NCI-H1092 treated with DMSO at 0.1 percent for 48 hours (cell line): ENCODE measurements at regions not wholly inside any gene's neighbourhood (a gene's known extent, or its start where the extent isn't known, plus 50 kb on each side); places are given as distances from the start of the nearest gene placed in this dataset.
A peak's percentile ranks its signal among the peaks of the same experiment; 100 is the strongest.

Experiments
- DNase-seq: peaks from one replicate; lab custom pipeline; 2025; lab: John Stamatoyannopoulos, UW

GRCh38 chr9:78563269-78563668 lies 266.3 kb downstream of the PSAT1 start:
- DNase-seq, result no peak

- DNase-seq, result no peak
These were observed 268.6 kb downstream of the PSAT1 start for GRCh38 chr9:78565481-78565880.

GRCh38 chr9:78566521-78566920 lies 269.6 kb downstream of the PSAT1 start:
- no peak for DNase-seq

GRCh38 chr9:78566948-78567675 lies 270.2 kb downstream of the PSAT1 start:
- no peak for DNase-seq

- DNase-seq, result no peak
These were observed 270.8 kb downstream of the PSAT1 start for GRCh38 chr9:78567693-78568092.

- DNase-seq, result no peak
These were observed 271.8 kb downstream of the PSAT1 start for GRCh38 chr9:78568774-78569173.

GRCh38 chr9:78572266-78572665 lies 275.3 kb downstream of the PSAT1 start:
- DNase-seq, result no peak

GRCh38 chr9:78573205-78573604 lies 276.3 kb downstream of the PSAT1 start:
- no peak for DNase-seq

GRCh38 chr9:78573669-78574068 lies 276.7 kb downstream of the PSAT1 start:
- no peak for DNase-seq

- DNase-seq, result peak; percentile 11
These were observed 277.6 kb downstream of the PSAT1 start for GRCh38 chr9:78574354-78575045.

- DNase-seq, result no peak
These were observed 278.2 kb downstream of the PSAT1 start for GRCh38 chr9:78575081-78575480.

- DNase-seq, result no peak
These were observed 278.8 kb downstream of the PSAT1 start for GRCh38 chr9:78575771-78576170.

GRCh38 chr9:78577156-78577906 lies 280.4 kb downstream of the PSAT1 start:
- no peak for DNase-seq

GRCh38 chr9:78578072-78578471 lies 281.1 kb downstream of the PSAT1 start:
- no peak for DNase-seq

- DNase-seq, result no peak
These were observed 285.9 kb downstream of the PSAT1 start for GRCh38 chr9:78582821-78583220.

- no peak for DNase-seq
These were observed 287.7 kb downstream of the PSAT1 start for GRCh38 chr9:78584589-78584988.

- no peak for DNase-seq
These were observed 289.0 kb downstream of the PSAT1 start for GRCh38 chr9:78585909-78586308.

- DNase-seq, result no peak
These were observed 293.1 kb downstream of the PSAT1 start for GRCh38 chr9:78590068-78590467.

GRCh38 chr9:78592811-78593210 lies 295.9 kb downstream of the PSAT1 start:
- DNase-seq, result no peak

GRCh38 chr9:78595200-78595945 lies 298.4 kb downstream of the PSAT1 start:
- no peak for DNase-seq

- no peak for DNase-seq
These were observed 299.4 kb downstream of the PSAT1 start for GRCh38 chr9:78596346-78596745.

GRCh38 chr9:78598120-78598519 lies 301.2 kb downstream of the PSAT1 start:
- no peak for DNase-seq
